Cerebellar cortex (tissue), 1 donor: ENCODE measurements at regions not wholly inside any gene's neighbourhood (a gene's known extent, or its start where the extent isn't known, plus 50 kb on each side); places are given as distances from the start of the nearest gene placed in this dataset.
"Not testable (repeated sequence)": the region's sequence is repeated elsewhere in the genome, so short reads cannot be mapped to it uniquely, and the experiment has no call there.

ENCODE experiments used
- DNase-seq: peaks from one replicate; pipeline ENCODE4 v3.0.0-alpha.2; 2015; ENCODE audit warnings: low spot score

GRCh38 chr14:65834051-65834450 is 421.5 kb downstream of the FUT8 start:
- peak; percentile 92 for DNase-seq

- DNase-seq, result no peak
Measured at GRCh38 chr14:65834812-65835211, 422.3 kb downstream of the FUT8 start.

GRCh38 chr14:65835501-65835900 is 423.0 kb downstream of the FUT8 start:
- no peak for DNase-seq

- DNase-seq, result no peak
Measured at GRCh38 chr14:65838565-65838964, 426.0 kb downstream of the FUT8 start.

GRCh38 chr14:65840118-65840751 is 427.7 kb downstream of the FUT8 start:
- DNase-seq, result no peak

GRCh38 chr14:65840786-65841185 is 428.3 kb downstream of the FUT8 start:
- no peak for DNase-seq

GRCh38 chr14:65846196-65846868 is 433.8 kb downstream of the FUT8 start:
- peak; percentile 60 for DNase-seq

- DNase-seq, result no peak
Measured at GRCh38 chr14:65847075-65847847, 434.7 kb downstream of the FUT8 start.

GRCh38 chr14:65847931-65848330 is 435.4 kb downstream of the FUT8 start:
- DNase-seq, result not testable (repeated sequence)

GRCh38 chr14:65849091-65849490 is 436.6 kb downstream of the FUT8 start:
- DNase-seq, result peak; percentile 86

GRCh38 chr14:65849558-65849957 is 437.0 kb downstream of the FUT8 start:
- DNase-seq, result peak; percentile 76

GRCh38 chr14:65850429-65851135 is 438.1 kb downstream of the FUT8 start:
- peak; percentile 96 for DNase-seq

- DNase-seq, result no peak
Measured at GRCh38 chr14:65852689-65853088, 440.2 kb downstream of the FUT8 start.

GRCh38 chr14:65853407-65853955 is 441.0 kb downstream of the FUT8 start:
- no peak for DNase-seq

GRCh38 chr14:65854215-65854614 is 441.7 kb downstream of the FUT8 start:
- DNase-seq, result no peak

- no peak for DNase-seq
Measured at GRCh38 chr14:65860956-65861611, 448.6 kb downstream of the FUT8 start.

GRCh38 chr14:65864549-65864948 is 452.0 kb downstream of the FUT8 start:
- DNase-seq, result no peak

- no peak for DNase-seq
Measured at GRCh38 chr14:65864984-65865383, 452.5 kb downstream of the FUT8 start.

- DNase-seq, result no peak
Measured at GRCh38 chr14:65866448-65866847, 453.9 kb downstream of the FUT8 start.

- no peak for DNase-seq
Measured at GRCh38 chr14:65866886-65867285, 454.4 kb downstream of the FUT8 start.

GRCh38 chr14:65867333-65867732 is 454.8 kb downstream of the FUT8 start:
- no peak for DNase-seq

- no peak for DNase-seq
Measured at GRCh38 chr14:65872536-65872935, 460.0 kb downstream of the FUT8 start.
